A549 (cell line): ENCODE measurements at regions not wholly inside any gene's neighbourhood (a gene's known extent, or its start where the extent isn't known, plus 50 kb on each side); places are given as distances from the start of the nearest gene placed in this dataset.

Experiments used
- ATAC-seq, 2 experiments: fragments of 200-7000 bp in 1 of 2; fragments of >200 bp in 1 of 2; cut with Nextera tagmentation in 1 of 2; cut with Tn5 transposase in 1 of 2; 3 replicates each; pipeline versions ENCODE4 v1.8.0 to v1.9.1; 2018 to 2020; ENCODE audit warnings: mild to moderate bottlenecking in 1 of 2, moderate library complexity in 1 of 2
- CTCF ChIA-PET: fragments of 300-600 bp; sonication (Branson Sonifier 250); formaldehyde crosslinking; extraction: SDS; loops from one replicate; lab custom pipeline; 2021; ENCODE audit warnings: antibody characterized with exemption, inconsistent platforms; lab: Yijun Ruan, JAX
- POLR2A ChIA-PET: fragments of 350-600 bp; formaldehyde crosslinking; extraction: SDS; loops from one replicate; lab custom pipeline; 2021; ENCODE audit warnings: antibody characterized with exemption, inconsistent platforms; lab: Yijun Ruan, JAX
- DNase-seq, 2 experiments: peaks; one replicate each; pipeline versions ENCODE4 v3.0.0 to v3.0.0-alpha.2; 2011 to 2016; ENCODE audit warnings: low read depth in 1 of 2, low spot score in 1 of 2
- FAIRE-seq: peaks from 2 replicates; lab custom pipeline; 2011; peaks lifted over from hg19 to GRCh38; lab: Jason Lieb, UNC
- H3K27ac ChIP-seq, 2 experiments: fragments of >200 bp; sonication (Bioruptor Twin); formaldehyde crosslinking; 3 replicates each; pipeline ENCODE4 v1.5.1; 2016 to 2017
- H3K4me1 ChIP-seq: fragments of >200 bp; sonication (Bioruptor Twin); formaldehyde crosslinking; 3 replicates; pipeline ENCODE4 v1.6.1; 2016
- H3K4me2 ChIP-seq: fragments of >200 bp; sonication (Bioruptor Twin); formaldehyde crosslinking; 3 replicates; pipeline ENCODE4 v1.6.1; 2016
- H3K4me3 ChIP-seq: fragments of >200 bp; sonication (Bioruptor Twin); formaldehyde crosslinking; 3 replicates; pipeline ENCODE4 v1.5.1; 2016
- H3K9me3 ChIP-seq: fragments of >200 bp; sonication (Bioruptor Twin); formaldehyde crosslinking; 3 replicates; pipeline ENCODE4 v1.6.1; 2016
- BHLHE40 ChIP-seq: IDR thresholded peaks from 2 replicates; pipeline ENCODE4 v1.6.1; 2012; ENCODE audit warnings: low read depth, low read length, inconsistent platforms
- ESRRA ChIP-seq: fragments of 150-350 bp; IDR thresholded peaks from 2 replicates; pipeline ENCODE4 v1.6.1; 2014; ENCODE audit warnings: mild to moderate bottlenecking, low read length, borderline replicate concordance
- FOSL2 ChIP-seq, 2 experiments: fragments of 450-650 bp in 1 of 2; fragments of >200 bp in 1 of 2; sonication (Bioruptor Twin) in 1 of 2; formaldehyde crosslinking; IDR thresholded peaks; 2 replicates each; pipeline versions ENCODE4 v1.5.0 to v1.6.1; 2016 to 2020; ENCODE audit warnings: mild to moderate bottlenecking in 1 of 2, moderate library complexity in 1 of 2
- HDAC2 ChIP-seq: fragments of 200-600 bp; sonication (generic); IDR thresholded peaks from 2 replicates; pipeline ENCODE4 v1.6.1; 2016
- KDM1A ChIP-seq: fragments of 200-600 bp; sonication (generic); IDR thresholded peaks from 2 replicates; pipeline ENCODE4 v1.6.1; 2016; ENCODE audit warnings: low read depth, mild to moderate bottlenecking
- KDM5A ChIP-seq: fragments of 200-600 bp; sonication (generic); IDR thresholded peaks from 2 replicates; pipeline ENCODE4 v1.6.1; 2016; ENCODE audit warnings: antibody characterized with exemption, mild to moderate bottlenecking
- MAZ ChIP-seq: fragments of 150-350 bp; IDR thresholded peaks from 2 replicates; pipeline ENCODE4 v1.6.1; 2014; ENCODE audit warnings: antibody characterized with exemption, low read depth, low read length, borderline replicate concordance
- NR3C1 ChIP-seq: fragments of >200 bp; sonication (Bioruptor Twin); formaldehyde crosslinking; IDR thresholded peaks from 3 replicates; pipeline ENCODE4 v1.6.1; 2017
- PBX3 ChIP-seq: IDR thresholded peaks from 2 replicates; pipeline ENCODE4 v1.6.1; 2012
- POLR2AphosphoS2 ChIP-seq: conservative IDR thresholded peaks from 2 replicates; pipeline ENCODE4 v1.6.1; 2012; ENCODE audit warnings: low read length, improper control_type of control experiment, inconsistent platforms
- RAD21 ChIP-seq, 2 experiments: fragments of >200 bp in 1 of 2; sonication (Bioruptor Twin) in 1 of 2; formaldehyde crosslinking in 1 of 2; IDR thresholded peaks in 1 of 2; conservative IDR thresholded peaks in 1 of 2; 2 replicates in 1 of 2; 3 replicates in 1 of 2; pipeline ENCODE4 v1.6.1; 2012 to 2018; ENCODE audit warnings: inconsistent platforms in 1 of 2
- REST ChIP-seq: fragments of 200-600 bp; sonication (generic); IDR thresholded peaks from 2 replicates; pipeline ENCODE4 v1.6.1; 2016; ENCODE audit warnings: antibody characterized with exemption, mild to moderate bottlenecking, moderate library complexity
- RFX5 ChIP-seq: fragments of 450-650 bp; IDR thresholded peaks from 2 replicates; pipeline ENCODE4 v1.7.1; 2014; ENCODE audit warnings: antibody characterized with exemption, mild to moderate bottlenecking, moderate library complexity
- SREBF2 ChIP-seq: fragments of 450-650 bp; IDR thresholded peaks from 2 replicates; pipeline ENCODE4 v1.6.1; 2014; ENCODE audit warnings: mild to moderate bottlenecking, moderate library complexity
- ZNF302 ChIP-seq: fragments of 250-450 bp; sonication (Bioruptor Pico); IDR thresholded peaks from 2 replicates; pipeline ENCODE4 v1.9.0; 2021; ENCODE audit warnings: inconsistent platforms, mild to moderate bottlenecking, moderate library complexity
- ZSCAN20 ChIP-seq: fragments of 250-450 bp; sonication (Bioruptor Pico); IDR thresholded peaks from 2 replicates; pipeline ENCODE4 v1.8.0; 2022; ENCODE audit warnings: mild to moderate bottlenecking, moderate library complexity
- WGBS: methylation state at CpG from one replicate; pipeline ENCODE4 v1.1.6; 2017; ENCODE audit errors: missing lambda C conversion rate; 5-methylcytosine and 5-hydroxymethylcytosine counted together

GRCh38 chr1:115456441-115456961 is 118.5 kb upstream of the NGF start (continued):
- TF ChIP-seq REST (no peak), ZSCAN20 (CRISPR knock-in tag) (no peak), ESRRA (no peak), RAD21 (conservative IDR thresholded peaks at IDR 0.05 in 1 of 2, IDR thresholded peaks at IDR 0.05 in 1 of 2) (no peak), RFX5 (no peak), KDM1A (no peak), SREBF2 (no peak)

GRCh38 chr1:115454837-115455511 is 116.9 kb upstream of the NGF start:
- 71% methylated on average over 11 of the region's 13 CpGs for WGBS
- no peak for ATAC-seq
- FAIRE-seq: no peak

DNA sequence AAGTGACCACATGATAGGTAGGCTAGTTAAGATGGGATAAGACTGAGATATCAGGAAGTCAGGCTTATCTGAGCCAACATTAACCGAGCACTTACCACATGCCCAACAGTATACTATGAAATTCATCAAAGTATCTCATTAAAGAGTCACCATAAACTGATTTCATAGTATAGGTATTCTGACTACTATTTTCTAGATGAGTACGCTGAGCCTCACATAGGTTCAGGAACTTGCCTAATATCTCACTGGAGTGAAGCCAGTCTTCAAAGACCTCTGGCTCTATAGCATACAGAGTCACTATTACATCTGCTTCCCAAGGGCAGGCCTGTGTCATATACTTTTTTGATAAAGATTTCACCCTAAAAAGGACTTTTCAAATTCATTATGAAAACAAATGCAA is 115.6 kb upstream of the NGF start:
- WGBS: 83% methylated on average over 2 of the region's 2 CpGs
- CTCF ChIA-PET: interaction anchor here (1.1 to 2.0 kb wide), 2 partner anchors 16 to 316 kb away, joined by 4 read pairs; no protein-coding TSS in a partner anchor
- POLR2A ChIA-PET: no interaction called here

More at GRCh38 chr1:115454837-115455511, 116.9 kb upstream of the NGF start:
- Histone ChIP-seq H3K9me3 (no peaks in the 10 kb centered on the region), H3K4me3 (no peak overlapping the region), H3K27ac (no peak overlapping the region), H3K4me2 (no peak overlapping the region), H3K4me1 (0 out of 3 replicates have a peak, but pooled peaks cover 5% of the 10 kb centered on the region)
- TF ChIP-seq KDM5A (no peak), ZNF302 (no peak), POLR2AphosphoS2 (no peak), PBX3 (no peak), FOSL2 (IDR thresholded peaks at IDR 0.05) (no peak), FOSL2 (CRISPR knock-in tag; IDR thresholded peaks at IDR 0.05) (no peak), NR3C1 (no peak), BHLHE40 (no peak)
- CTCF ChIA-PET: no interaction called here
- DNase-seq: no peak
- POLR2A ChIA-PET: no interaction called here

More for the DNA sequence above, 115.6 kb upstream of the NGF start:
- no peak overlapping the region for H3K4me2 ChIP-seq
- no peak overlapping the region for H3K27ac ChIP-seq
- H3K4me3 ChIP-seq: no peak overlapping the region
- ATAC-seq (no peak), FAIRE-seq (no peak), DNase-seq (no peak)
- H3K9me3 ChIP-seq: no peaks in the 10 kb centered on the region
- no peak for TF ChIP-seq MAZ
- no peak for TF ChIP-seq KDM1A
- TF ChIP-seq HDAC2: no peak
- 0 out of 3 replicates have a peak, but pooled peaks cover 5% of the 10 kb centered on the region for H3K4me1 ChIP-seq
